GM23338 (cell line): ENCODE measurements at regions not wholly inside any gene's neighbourhood (a gene's known extent, or its start where the extent isn't known, plus 50 kb on each side); places are given as distances from the start of the nearest gene placed in this dataset.

Experiments
- ATAC-seq: fragments of 200-7000 bp; cut with Tn5 transposase; 3 replicates; pipeline ENCODE4 v1.9.1; 2020
- DNase-seq: peaks from one replicate; pipeline ENCODE4 v3.0.0-alpha.2; 2015; ENCODE audit warnings: low spot score
- H2AFZ ChIP-seq: fragments of 200-600 bp; sonication (generic); 2 replicates; pipeline ENCODE4 v1.8.0; 2016; ENCODE audit warnings: antibody characterized with exemption, mild to moderate bottlenecking, moderate library complexity
- H3F3A ChIP-seq: fragments of 200-600 bp; sonication (generic); replicated peaks from 2 replicates; pipeline ENCODE4 v1.8.0; 2017; ENCODE audit warnings: antibody characterized with exemption, mixed run types, low read depth
- H3K27ac ChIP-seq: fragments of 200-600 bp; sonication (generic); 2 replicates; pipeline ENCODE4 v1.6.1; 2016; ENCODE audit warnings: low read depth
- H3K27me3 ChIP-seq: fragments of 200-600 bp; sonication (generic); 2 replicates; pipeline ENCODE4 v1.8.0; 2016; ENCODE audit warnings: mild to moderate bottlenecking, mixed run types, moderate library complexity; ENCODE audit not compliant: insufficient read depth
- H3K36me3 ChIP-seq: fragments of 200-600 bp; sonication (generic); 2 replicates; pipeline ENCODE4 v1.8.0; 2016; ENCODE audit warnings: mild to moderate bottlenecking; ENCODE audit not compliant: insufficient read depth
- H3K4me1 ChIP-seq: fragments of 200-600 bp; sonication (generic); 2 replicates; pipeline ENCODE4 v1.8.0; 2016; ENCODE audit warnings: mild to moderate bottlenecking, moderate library complexity; ENCODE audit not compliant: insufficient read depth
- H3K4me2 ChIP-seq: fragments of 200-600 bp; sonication (generic); 2 replicates; pipeline ENCODE4 v1.7.1; 2017; ENCODE audit warnings: mixed run types
- H3K4me3 ChIP-seq: fragments of 200-600 bp; sonication (generic); 2 replicates; pipeline ENCODE4 v1.6.1; 2016; ENCODE audit warnings: mixed run types
- H3K79me2 ChIP-seq: fragments of 200-600 bp; sonication (generic); replicated peaks from 2 replicates; pipeline ENCODE4 v1.8.0; 2017; ENCODE audit warnings: mild to moderate bottlenecking; ENCODE audit not compliant: insufficient read depth
- H3K9me2 ChIP-seq: fragments of 200-600 bp; sonication (generic); 2 replicates; pipeline ENCODE4 v1.8.0; 2017; ENCODE audit not compliant: insufficient read depth
- H4K20me1 ChIP-seq: fragments of 200-600 bp; sonication (generic); replicated peaks from 2 replicates; pipeline ENCODE4 v1.8.0; 2017; ENCODE audit warnings: mild to moderate bottlenecking; ENCODE audit not compliant: insufficient read depth
- H3K27ac Mint-ChIP-seq: 2 replicates; pipeline ENCODE4 v1.8.0; 2020; ENCODE audit warnings: inconsistent platforms, mild to moderate bottlenecking, moderate library complexity, mixed read lengths
- H3K27me3 Mint-ChIP-seq: 3 replicates; pipeline ENCODE4 v1.8.0; 2022; ENCODE audit warnings: low read depth, mild to moderate bottlenecking, moderate library complexity, mixed read lengths, inconsistent platforms; ENCODE audit not compliant: insufficient read depth, poor library complexity
- H3K36me3 Mint-ChIP-seq: 3 replicates; pipeline ENCODE4 v1.8.0; 2021; ENCODE audit warnings: low read depth, mild to moderate bottlenecking, inconsistent platforms, moderate library complexity, mixed read lengths
- H3K4me1 Mint-ChIP-seq: 3 replicates; pipeline ENCODE4 v1.8.0; 2020; ENCODE audit warnings: mild to moderate bottlenecking, inconsistent platforms, mixed read lengths
- H3K4me3 Mint-ChIP-seq: 3 replicates; pipeline ENCODE4 v1.8.0; 2021; ENCODE audit warnings: moderate library complexity, mild to moderate bottlenecking, inconsistent platforms, mixed read lengths
- H3K9me3 Mint-ChIP-seq: 3 replicates; pipeline ENCODE4 v1.8.0; 2020; ENCODE audit warnings: moderate library complexity, mild to moderate bottlenecking, inconsistent platforms, mixed read lengths
- CREB1 ChIP-seq: fragments of 250-450 bp; sonication (Bioruptor Pico); IDR thresholded peaks from 2 replicates; pipeline ENCODE4 v1.5.0; 2020; ENCODE audit warnings: low read depth, mild to moderate bottlenecking, moderate library complexity
- CTCF ChIP-seq, 2 experiments: fragments of 200-600 bp in 1 of 2; sonication (generic) in 1 of 2; conservative IDR thresholded peaks; 2 replicates each; pipeline versions ENCODE4 v1.5.1 to v1.6.1; 2016 to 2017; ENCODE audit warnings: antibody characterized with exemption in 2 of 2, low read depth in 2 of 2, mild to moderate bottlenecking in 2 of 2, moderate library complexity in 1 of 2
- EZH2phosphoT487 ChIP-seq: fragments of 200-600 bp; sonication (generic); IDR thresholded peaks from one replicate; pipeline ENCODE4 v1.8.1; 2018; ENCODE audit warnings: antibody characterized with exemption; ENCODE audit not compliant: unreplicated experiment
- JUNB ChIP-seq: IDR thresholded peaks from one replicate; pipeline ENCODE4 v1.6.1; 2016; ENCODE audit warnings: antibody characterized with exemption; ENCODE audit not compliant: unreplicated experiment
- NANOG ChIP-seq: IDR thresholded peaks from 2 replicates; pipeline ENCODE4 v1.6.1; 2016; ENCODE audit warnings: antibody characterized with exemption, borderline replicate concordance
- POLR2AphosphoS5 ChIP-seq: IDR thresholded peaks from 2 replicates; pipeline ENCODE4 v1.6.1; 2016; ENCODE audit warnings: antibody characterized with exemption, low read depth
- REST ChIP-seq: IDR thresholded peaks from one replicate; pipeline ENCODE4 v1.6.1; 2018; ENCODE audit warnings: antibody characterized with exemption; ENCODE audit not compliant: unreplicated experiment
- STAT1 ChIP-seq: IDR thresholded peaks from one replicate; pipeline ENCODE4 v1.6.1; 2016; ENCODE audit warnings: antibody characterized with exemption; ENCODE audit not compliant: unreplicated experiment
- ZNF114 ChIP-seq: fragments of 250-450 bp; sonication (Bioruptor Pico); IDR thresholded peaks from 2 replicates; pipeline ENCODE4 v1.5.0; 2020; ENCODE audit warnings: mild to moderate bottlenecking, moderate library complexity
- ZNF331 ChIP-seq: fragments of 250-450 bp; sonication (Bioruptor Pico); IDR thresholded peaks from 2 replicates; pipeline ENCODE4 v1.5.0; 2020; ENCODE audit warnings: low read depth, mild to moderate bottlenecking, moderate library complexity

- H3K27me3 Mint-ChIP-seq: peaks cover 2% of the 10 kb centered on the region
- H3K36me3 Mint-ChIP-seq: no peaks in the 10 kb centered on the region
- Histone ChIP-seq H3F3A (no peaks in the 10 kb centered on the region), H3K4me3 (no peak overlapping the region), H3K79me2 (no peaks in the 10 kb centered on the region), H4K20me1 (no peaks in the 10 kb centered on the region), H3K4me2 (no peak overlapping the region), H3K36me3 (no peaks in the 10 kb centered on the region; the same call in 1 of the 2 replicates), H3K27me3 (no peaks in the 10 kb centered on the region), H3K27ac (0 out of 2 replicates have a peak overlapping the region, but pooled peaks have one; percentile 26), H3K4me1 (peaks cover 5% of the 10 kb centered on the region; the same call in 1 of the 2 replicates), H2AFZ (no peak overlapping the region), H3K9me2 (peaks cover 11% of the 10 kb centered on the region)
- H3K9me3 Mint-ChIP-seq: no peaks in the 10 kb centered on the region
- H3K27ac Mint-ChIP-seq: no peak overlapping the region
- ATAC-seq (no peak), DNase-seq (no peak)
- TF ChIP-seq CREB1 (CRISPR knock-in tag) (no peak), POLR2AphosphoS5 (no peak), CTCF (conservative IDR thresholded peaks at IDR 0.05; ENCODE audit: low read depth in 2 of 2) (peak; percentile 31 to 55; a peak in 3 of 4 replicates), STAT1 (no peak), ZNF114 (CRISPR knock-in tag) (no peak), NANOG (no peak), ZNF331 (CRISPR knock-in tag) (no peak)
- peaks cover 11% of the 10 kb centered on the region for H3K4me1 Mint-ChIP-seq
- no peak overlapping the region for H3K4me3 Mint-ChIP-seq
Measured at GRCh38 chr7:22657479-22657878, 69.5 kb upstream of the IL6 start.

- H3K79me2 ChIP-seq: no peaks in the 10 kb centered on the region
- no peak overlapping the region for H3K4me3 ChIP-seq
- H3K4me3 Mint-ChIP-seq: no peak overlapping the region
- H3K4me1 Mint-ChIP-seq: peaks cover 10% of the 10 kb centered on the region
- no peaks in the 10 kb centered on the region for H3K9me3 Mint-ChIP-seq
- H4K20me1 ChIP-seq: no peaks in the 10 kb centered on the region
- no peak overlapping the region for H3K4me2 ChIP-seq
- H3K27me3 ChIP-seq: no peaks in the 10 kb centered on the region
- H3K27me3 Mint-ChIP-seq: no peaks in the 10 kb centered on the region
- no peak overlapping the region for H3K27ac ChIP-seq
- DNase-seq (no peak), ATAC-seq (no peak)
- no peaks in the 10 kb centered on the region for H3K36me3 Mint-ChIP-seq
- no peaks in the 10 kb centered on the region; the same call in 1 of the 2 replicates for H3K36me3 ChIP-seq
- H3F3A ChIP-seq: no peaks in the 10 kb centered on the region
- peaks cover 21% of the 10 kb centered on the region for H3K9me2 ChIP-seq
- H3K27ac Mint-ChIP-seq: no peak overlapping the region
- H3K4me1 ChIP-seq: peaks cover 3% of the 10 kb centered on the region; the same call in 1 of the 2 replicates
- H2AFZ ChIP-seq: no peak overlapping the region
- no peak for TF ChIP-seq EZH2phosphoT487
- no peak for TF ChIP-seq POLR2AphosphoS5
- TF ChIP-seq REST: no peak
- no peak for TF ChIP-seq CTCF (conservative IDR thresholded peaks at IDR 0.05; ENCODE audit: low read depth in 2 of 2)
- no peak for TF ChIP-seq JUNB
- TF ChIP-seq ZNF114 (CRISPR knock-in tag): no peak
- no peak for TF ChIP-seq ZNF331 (CRISPR knock-in tag)
Measured at GRCh38 chr7:22655781-22656180, 71.2 kb upstream of the IL6 start.
